Fibroblast of peridontal ligament (primary cell): ENCODE measurements at regions not wholly inside any gene's neighbourhood (a gene's known extent, or its start where the extent isn't known, plus 50 kb on each side); places are given as distances from the start of the nearest gene placed in this dataset.

ENCODE experiments used
- DNase-seq: peaks from one replicate; pipeline ENCODE4 v3.0.0-alpha.2; 2010; ENCODE audit errors: extremely low read depth

DNA sequence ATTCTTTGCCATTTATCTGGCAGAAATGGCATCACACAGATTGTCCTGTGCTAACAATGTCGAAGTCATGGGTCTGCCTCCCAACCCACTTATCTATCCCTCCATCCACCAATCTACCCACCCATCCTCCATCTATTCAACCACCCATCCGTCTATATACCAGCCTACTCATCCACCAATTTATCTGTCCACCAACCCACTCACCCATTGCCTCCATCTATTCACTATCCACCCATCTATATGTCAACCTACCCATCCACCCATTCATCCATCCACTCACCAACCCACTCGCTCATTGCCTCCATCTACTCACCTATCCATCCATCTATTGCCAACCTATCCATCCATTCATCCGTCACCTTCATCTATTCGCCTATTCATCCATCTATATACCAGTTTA is 521.2 kb downstream of the SHQ1 start:
- DNase-seq: no peak

GRCh38 chr3:72324253-72324811 is 523.9 kb downstream of the SHQ1 start:
- no peak for DNase-seq

DNA sequence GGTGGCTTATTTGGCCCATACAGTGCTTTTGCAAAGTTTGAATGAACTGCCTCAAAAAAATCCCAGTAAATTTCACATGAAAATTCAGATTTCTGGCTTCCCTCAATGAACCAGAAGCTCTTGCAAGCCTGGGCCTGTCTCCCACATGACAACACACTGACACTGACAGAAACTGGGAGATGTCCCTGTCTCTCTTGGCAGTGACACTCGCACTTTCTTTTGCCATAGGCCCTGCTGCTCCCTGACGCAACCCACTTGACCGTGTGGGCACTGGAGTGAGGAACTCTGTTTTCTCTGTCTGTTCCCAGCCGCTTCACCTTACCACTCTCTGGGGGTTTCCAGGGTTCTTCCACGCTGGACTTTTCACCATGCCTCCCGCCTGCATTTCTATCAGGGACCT is 524.5 kb downstream of the SHQ1 start:
- DNase-seq: no peak

GRCh38 chr3:72322264-72322976 is 525.8 kb downstream of the SHQ1 start:
- DNase-seq: no peak

- no peak for DNase-seq
Measured at GRCh38 chr3:72320955-72321303, 527.3 kb downstream of the SHQ1 start.

DNA sequence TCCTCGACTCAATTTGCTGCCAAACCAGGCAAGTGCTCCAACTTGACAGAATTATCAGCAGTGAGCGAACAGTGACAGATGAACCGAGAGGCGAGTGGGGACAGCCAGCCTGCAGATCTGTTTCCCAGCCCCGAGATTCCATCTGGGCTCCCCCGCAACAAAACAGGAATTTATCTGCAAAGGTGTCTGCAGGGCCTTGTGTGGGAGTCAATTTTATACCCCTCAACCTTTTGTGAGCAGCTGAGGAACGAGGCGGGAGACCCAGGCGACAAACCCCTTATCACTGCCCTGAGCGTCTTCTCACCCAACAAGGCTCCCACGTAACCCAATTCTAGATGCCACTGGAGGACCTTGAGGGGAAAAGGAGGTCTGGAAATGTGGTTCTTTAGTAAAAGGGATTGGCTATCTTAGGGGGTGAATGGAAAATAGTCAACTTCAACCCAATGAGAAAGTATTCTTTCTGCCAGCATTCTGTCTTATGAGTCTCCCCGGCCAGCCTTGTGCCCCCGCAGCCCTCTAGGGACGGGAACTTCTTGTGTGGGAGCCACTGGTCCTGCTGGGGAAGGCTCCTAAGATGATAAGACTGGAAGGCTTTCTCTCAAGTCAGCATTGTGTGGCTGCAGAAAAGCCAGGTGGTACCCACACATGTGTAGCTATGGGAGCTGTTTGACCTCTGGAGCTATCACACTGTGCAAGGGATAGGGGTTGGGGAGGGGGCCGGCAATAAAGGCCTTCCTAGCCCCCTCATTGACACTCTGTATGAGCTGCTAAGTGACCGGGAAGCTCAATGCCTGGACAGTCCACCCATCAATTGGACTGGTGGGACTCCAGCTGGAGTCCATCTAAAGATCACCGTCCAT is 527.9 kb downstream of the SHQ1 start:
- no peak for DNase-seq

- peak; percentile 24 for DNase-seq
Measured at GRCh38 chr3:72319194-72320094, 528.8 kb downstream of the SHQ1 start.

- no peak for DNase-seq
Measured at GRCh38 chr3:72318504-72319193, 529.6 kb downstream of the SHQ1 start.

DNA sequence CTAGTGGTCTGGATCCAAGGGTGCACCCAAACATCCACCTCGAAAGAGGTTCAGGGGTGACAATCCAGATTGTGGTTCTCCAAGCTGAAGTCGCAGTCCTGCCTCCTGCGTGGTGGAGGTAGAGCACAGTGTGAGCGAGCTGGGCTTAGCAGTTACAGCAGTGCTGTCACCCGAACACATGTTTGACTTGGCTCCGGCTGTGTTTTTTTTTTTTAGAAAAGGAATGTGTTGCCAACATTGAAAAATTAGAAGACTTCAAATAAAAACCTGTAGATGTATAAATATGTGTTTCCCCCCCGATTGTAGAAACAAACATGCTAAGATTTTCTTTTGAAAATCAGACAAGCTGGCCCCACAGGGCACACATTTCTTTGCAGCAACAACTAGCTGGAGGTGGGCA is 530.8 kb downstream of the SHQ1 start:
- no peak for DNase-seq

GRCh38 chr3:72316501-72317279 is 531.6 kb downstream of the SHQ1 start:
- no peak for DNase-seq

- no peak for DNase-seq
Measured at GRCh38 chr3:72313308-72313707, 528.4 kb upstream of the PROK2 start.

GRCh38 chr3:72312339-72312738 is 527.4 kb upstream of the PROK2 start:
- no peak for DNase-seq

- no peak for DNase-seq
Measured at GRCh38 chr3:72311425-72311824, 526.5 kb upstream of the PROK2 start.

DNA sequence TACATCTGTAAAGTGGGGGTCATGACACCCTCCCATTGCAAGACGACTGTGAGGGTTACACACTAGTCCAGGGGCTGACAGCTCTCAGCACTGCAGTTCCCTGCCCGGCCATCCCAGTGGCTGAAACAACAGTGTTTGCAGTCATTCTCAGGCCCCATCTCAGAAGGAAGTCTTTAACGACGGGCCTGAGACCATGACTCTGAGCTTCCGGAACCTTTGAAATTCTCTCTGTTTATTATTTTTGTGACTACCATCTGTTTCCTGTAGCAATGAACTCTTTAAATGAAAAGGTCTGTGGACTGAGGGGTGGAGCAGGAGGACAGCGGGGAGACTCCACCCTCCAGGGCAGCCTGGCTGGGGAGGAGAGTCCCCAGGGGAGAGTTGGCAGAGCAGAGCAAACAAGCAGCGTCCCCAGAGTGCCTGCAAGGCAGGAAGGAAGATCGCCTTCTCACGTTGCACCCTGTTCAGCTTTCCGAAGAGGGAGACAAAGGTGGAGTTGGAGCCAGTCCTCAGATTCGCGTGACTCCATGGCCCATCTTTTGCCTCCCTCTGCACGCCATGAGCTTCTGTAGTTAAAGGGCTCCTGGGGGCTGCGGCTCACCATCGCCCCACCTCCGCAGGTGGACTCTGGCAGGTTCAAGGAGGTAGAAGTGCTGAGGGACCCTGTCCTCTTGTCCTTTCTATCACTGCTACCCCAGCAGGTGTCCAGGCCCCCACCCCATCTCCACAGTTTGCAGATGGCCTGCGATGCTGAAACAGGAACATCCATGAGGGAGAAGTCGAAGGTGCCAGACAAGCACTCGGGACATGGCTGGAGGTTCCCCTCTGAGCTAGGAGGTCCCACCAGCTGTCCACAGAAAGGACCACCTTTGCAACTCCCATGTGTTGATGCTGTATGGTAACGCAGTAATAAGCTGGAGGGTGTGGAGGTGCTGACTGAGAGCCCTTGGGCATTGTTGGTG is 525.8 kb upstream of the PROK2 start:
- DNase-seq: peak; percentile 74

- no peak for DNase-seq
Measured at GRCh38 chr3:72309661-72310418, 524.9 kb upstream of the PROK2 start.

DNA sequence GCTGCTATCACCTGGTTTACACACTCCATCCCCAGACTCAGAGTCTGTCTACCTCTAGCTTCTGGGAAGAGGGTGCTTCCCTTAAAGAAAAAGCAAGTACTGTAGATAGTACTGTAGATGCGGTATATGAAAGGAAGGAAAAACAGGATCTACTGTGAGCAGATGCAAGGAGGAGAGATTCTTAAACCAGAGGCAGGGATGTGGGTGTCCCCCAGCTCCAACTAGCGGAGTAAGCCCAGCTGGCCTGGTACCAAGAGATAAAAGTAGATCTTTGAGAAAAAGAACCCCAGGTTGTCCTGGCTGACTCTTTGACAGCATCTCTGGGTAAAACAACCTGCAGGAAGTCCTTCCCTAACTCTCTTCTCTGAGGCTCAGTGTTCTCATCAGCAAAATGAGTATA is 523.7 kb upstream of the PROK2 start:
- no peak for DNase-seq

DNA sequence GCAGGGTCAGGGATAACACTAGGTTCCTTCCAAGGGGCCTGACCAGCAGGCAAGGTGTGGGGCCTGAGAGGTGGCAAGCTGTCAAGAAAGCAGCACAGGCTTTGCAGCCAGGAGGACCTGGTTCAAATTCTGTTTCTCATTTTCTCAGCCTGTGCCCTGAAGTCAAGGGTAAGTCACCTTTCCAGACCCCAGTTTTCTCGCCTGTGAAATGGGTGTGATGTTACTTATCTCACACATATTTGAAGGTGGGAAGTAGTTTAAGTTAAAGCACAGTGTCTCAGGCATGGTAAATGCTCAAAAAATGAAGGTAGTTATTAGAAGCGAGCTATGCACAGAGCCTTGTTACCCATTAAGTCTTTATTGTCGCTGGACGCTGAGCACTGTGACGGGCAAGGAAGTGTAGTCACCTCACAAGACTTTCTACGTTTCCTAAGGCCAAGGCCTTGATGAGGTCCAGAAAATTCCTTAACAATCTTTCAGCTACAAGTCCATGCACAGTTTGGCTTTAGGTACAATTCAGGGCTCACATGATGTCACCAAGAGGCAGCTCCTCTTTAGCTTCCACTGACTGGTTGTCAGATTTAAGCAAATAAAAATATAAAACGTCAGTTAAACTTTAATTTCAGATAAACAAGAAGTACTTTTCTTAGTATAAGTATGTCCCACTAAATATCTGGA is 522.6 kb upstream of the PROK2 start:
- DNase-seq: no peak

- DNase-seq: peak; percentile 42
Measured at GRCh38 chr3:72306800-72307341, 521.9 kb upstream of the PROK2 start.
